ENCODE measurements at regions not wholly inside any gene's neighbourhood (a gene's known extent, or its start where the extent isn't known, plus 50 kb on each side); places are given as distances from the start of the nearest gene placed in this dataset.
A peak's percentile ranks its signal among the peaks of the same experiment; 100 is the strongest.

GRCh38 chr5:82356808-82357671 lies 78.9 kb upstream of the RPS23 start (continued):
- peak; percentile 16 for TF ChIP-seq XRCC5 (optimal IDR thresholded peaks at IDR 0.05; ENCODE audit: low read length)
- no peak for TF ChIP-seq KLF6 (CRISPR knock-in tag; IDR thresholded peaks at IDR 0.05)
- no peak for TF ChIP-seq PITX1 (CRISPR knock-in tag; IDR thresholded peaks at IDR 0.05)
- TF ChIP-seq JUN (CRISPR knock-in tag; IDR thresholded peaks at IDR 0.05): no peak
- no peak for TF ChIP-seq ZNF639 (CRISPR knock-in tag; conservative IDR thresholded peaks at IDR 0.05)
- TF ChIP-seq ZNF574 (CRISPR knock-in tag; IDR thresholded peaks at IDR 0.05): 0 out of 2 replicates have a peak, but pooled peaks have one; percentile 11
- TF ChIP-seq ZNF7 (CRISPR knock-in tag; IDR thresholded peaks at IDR 0.05): peak; percentile 88
- TF ChIP-seq ZNF567 (CRISPR knock-in tag; IDR thresholded peaks at IDR 0.05; ENCODE audit: borderline replicate concordance): no peak
- peak; percentile 81 for TF ChIP-seq NCOA2 (CRISPR knock-in tag; IDR thresholded peaks at IDR 0.05)
- TF ChIP-seq NKX3-1 (CRISPR knock-in tag; IDR thresholded peaks at IDR 0.05): peak; percentile 34; the same call in 1 of the 2 replicates
- TF ChIP-seq SALL2 (CRISPR knock-in tag; IDR thresholded peaks at IDR 0.05): 0 out of 2 replicates have a peak, but pooled peaks have one; percentile 23
- no peak for TF ChIP-seq YEATS4 (CRISPR knock-in tag; IDR thresholded peaks at IDR 0.05; ENCODE audit: borderline replicate concordance)
- 0 out of 2 replicates have a peak, but pooled peaks have one; percentile 36 for TF ChIP-seq TCF7L2 (IDR thresholded peaks at IDR 0.05; ENCODE audit: low read depth, low read length)
- peak; percentile 53 for TF ChIP-seq ARID5B (CRISPR knock-in tag; IDR thresholded peaks at IDR 0.05)
- peak; percentile 90 for TF ChIP-seq CBFB (CRISPR knock-in tag; IDR thresholded peaks at IDR 0.05)
- no peak for TF ChIP-seq PHF5A (CRISPR knock-in tag; IDR thresholded peaks at IDR 0.05; ENCODE audit: low read depth, unreplicated experiment)
- TF ChIP-seq, protein P1, sequence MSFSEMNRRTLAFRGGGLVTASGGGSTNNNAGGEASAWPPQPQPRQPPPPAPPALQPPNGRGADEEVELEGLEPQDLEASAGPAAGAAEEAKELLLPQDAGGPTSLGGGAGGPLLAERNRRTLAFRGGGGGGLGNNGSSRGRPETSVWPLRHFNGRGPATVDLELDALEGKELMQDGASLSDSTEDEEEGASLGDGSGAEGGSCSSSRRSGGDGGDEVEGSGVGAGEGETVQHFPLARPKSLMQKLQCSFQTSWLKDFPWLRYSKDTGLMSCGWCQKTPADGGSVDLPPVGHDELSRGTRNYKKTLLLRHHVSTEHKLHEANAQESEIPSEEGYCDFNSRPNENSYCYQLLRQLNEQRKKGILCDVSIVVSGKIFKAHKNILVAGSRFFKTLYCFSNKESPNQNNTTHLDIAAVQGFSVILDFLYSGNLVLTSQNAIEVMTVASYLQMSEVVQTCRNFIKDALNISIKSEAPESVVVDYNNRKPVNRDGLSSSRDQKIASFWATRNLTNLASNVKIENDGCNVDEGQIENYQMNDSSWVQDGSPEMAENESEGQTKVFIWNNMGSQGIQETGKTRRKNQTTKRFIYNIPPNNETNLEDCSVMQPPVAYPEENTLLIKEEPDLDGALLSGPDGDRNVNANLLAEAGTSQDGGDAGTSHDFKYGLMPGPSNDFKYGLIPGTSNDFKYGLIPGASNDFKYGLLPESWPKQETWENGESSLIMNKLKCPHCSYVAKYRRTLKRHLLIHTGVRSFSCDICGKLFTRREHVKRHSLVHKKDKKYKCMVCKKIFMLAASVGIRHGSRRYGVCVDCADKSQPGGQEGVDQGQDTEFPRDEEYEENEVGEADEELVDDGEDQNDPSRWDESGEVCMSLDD (CRISPR knock-in tag; IDR thresholded peaks at IDR 0.05; ENCODE audit: borderline replicate concordance): peak; percentile 31; the same call in 1 of the 2 replicates
- peak; percentile 52; the same call in 1 of the 2 replicates for TF ChIP-seq BHLHE40 (IDR thresholded peaks at IDR 0.05; ENCODE audit: low read length)
- TF ChIP-seq ZNF382 (CRISPR knock-in tag; IDR thresholded peaks at IDR 0.05; ENCODE audit: borderline replicate concordance): no peak

All from HepG2 (cell line).